IPS-18a (cell line): ENCODE measurements at regions not wholly inside any gene's neighbourhood (a gene's known extent, or its start where the extent isn't known, plus 50 kb on each side); places are given as distances from the start of the nearest gene placed in this dataset.

Experiments
- H3K27ac ChIP-seq: one replicate; pipeline ENCODE4 v1.5.1; 2013; ENCODE audit warnings: low read length
- H3K27me3 ChIP-seq: one replicate; pipeline ENCODE4 v1.6.1; 2013; ENCODE audit warnings: mild to moderate bottlenecking, low read length; ENCODE audit not compliant: control insufficient read depth, insufficient read depth
- H3K36me3 ChIP-seq: one replicate; pipeline ENCODE4 v1.6.1; 2013; ENCODE audit warnings: low read depth, low read length; ENCODE audit not compliant: control insufficient read depth
- H3K4me1 ChIP-seq: one replicate; pipeline ENCODE4 v1.6.1; 2013; ENCODE audit warnings: low read depth, low read length; ENCODE audit not compliant: control insufficient read depth
- H3K4me3 ChIP-seq: one replicate; pipeline ENCODE4 v1.5.1; 2013; ENCODE audit warnings: low read length
- H3K9ac ChIP-seq: one replicate; pipeline ENCODE4 v1.6.1; 2013; ENCODE audit warnings: mild to moderate bottlenecking, low read length, moderate library complexity
- H3K9me3 ChIP-seq: one replicate; pipeline ENCODE4 v1.6.1; 2013; ENCODE audit warnings: low read depth, low read length; ENCODE audit not compliant: control insufficient read depth

GRCh38 chr11:119886667-119887230, 157.7 kb upstream of the NECTIN1 start:
- Histone ChIP-seq H3K4me3 (no peak overlapping the region), H3K36me3 (no peaks in the 10 kb centered on the region), H3K27me3 (no peaks in the 10 kb centered on the region), H3K27ac (no peak overlapping the region), H3K4me1 (no peaks in the 10 kb centered on the region), H3K9me3 (no peaks in the 10 kb centered on the region), H3K9ac (no peak overlapping the region)

DNA sequence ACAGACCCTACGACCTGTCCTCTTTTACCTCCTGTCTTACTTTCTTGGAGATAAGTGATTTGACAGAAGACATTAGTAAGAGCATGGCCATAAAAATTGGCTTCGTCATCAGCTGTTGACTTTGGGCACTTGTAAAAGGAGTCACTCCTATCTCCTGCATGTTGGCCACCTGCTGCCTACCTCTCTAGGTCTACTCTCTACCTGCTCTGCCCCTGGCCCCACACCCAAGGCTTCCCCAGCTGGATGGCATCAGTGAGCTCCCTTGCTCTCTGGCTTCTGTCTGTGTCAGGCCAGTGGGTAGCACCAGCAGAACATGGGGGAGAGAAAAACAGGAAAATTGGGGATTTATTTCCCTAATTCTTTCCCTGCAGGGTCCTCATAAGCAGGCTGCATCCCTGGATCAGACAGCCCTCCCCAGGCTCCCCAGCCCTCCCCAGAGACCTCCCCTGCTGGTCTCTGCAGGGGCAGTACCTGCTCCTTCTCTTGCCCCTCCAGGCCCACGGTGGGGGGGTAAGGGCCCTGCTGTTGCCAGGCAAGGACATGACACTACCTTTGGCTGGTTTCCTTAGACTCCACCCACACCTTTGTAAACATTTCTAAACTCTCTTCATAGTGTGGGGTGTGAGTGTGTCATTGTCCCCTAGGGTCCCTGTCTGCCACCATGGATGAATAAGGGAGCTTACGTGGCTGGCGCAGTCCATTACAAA, 157.0 kb upstream of the NECTIN1 start:
- Histone ChIP-seq H3K9ac (no peak overlapping the region), H3K4me3 (no peak overlapping the region), H3K27me3 (no peaks in the 10 kb centered on the region), H3K4me1 (no peaks in the 10 kb centered on the region), H3K36me3 (no peaks in the 10 kb centered on the region), H3K9me3 (no peaks in the 10 kb centered on the region), H3K27ac (no peak overlapping the region)

GRCh38 chr11:119885067-119885466, 156.1 kb upstream of the NECTIN1 start:
- no peaks in the 10 kb centered on the region for H3K36me3 ChIP-seq
- H3K27me3 ChIP-seq = no peaks in the 10 kb centered on the region
- H3K4me1 ChIP-seq = peaks cover under 1% of the 10 kb centered on the region
- H3K4me3 ChIP-seq = no peak overlapping the region
- no peaks in the 10 kb centered on the region for H3K9me3 ChIP-seq
- H3K9ac ChIP-seq = no peak overlapping the region
- no peak overlapping the region for H3K27ac ChIP-seq

- no peak overlapping the region for H3K9ac ChIP-seq
- H3K36me3 ChIP-seq = no peaks in the 10 kb centered on the region
- H3K4me3 ChIP-seq = no peak overlapping the region
- no peaks in the 10 kb centered on the region for H3K27me3 ChIP-seq
- no peak overlapping the region for H3K27ac ChIP-seq
- H3K9me3 ChIP-seq = no peaks in the 10 kb centered on the region
- peaks cover 3% of the 10 kb centered on the region for H3K4me1 ChIP-seq
Observed at GRCh38 chr11:119882316-119882715, 153.3 kb upstream of the NECTIN1 start.

DNA sequence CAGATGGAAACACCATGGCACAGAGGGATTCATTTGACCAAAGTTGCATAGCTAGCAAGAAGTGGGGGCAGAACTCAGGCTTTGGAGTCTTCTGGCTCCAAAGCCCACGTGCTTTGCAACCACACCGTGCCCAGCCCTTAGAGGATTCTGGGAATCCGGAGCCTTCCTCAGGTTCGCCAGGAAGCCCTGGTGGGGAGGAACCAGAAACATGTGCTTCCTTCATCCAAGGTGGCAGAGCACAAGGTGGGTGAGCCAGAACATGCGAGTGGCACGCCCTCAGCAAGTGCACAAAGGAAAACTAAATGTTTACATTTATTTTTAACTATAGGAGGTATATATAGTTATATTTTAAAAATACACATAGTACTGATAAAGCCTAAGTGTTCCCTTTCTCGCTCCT, 151.9 kb upstream of the NECTIN1 start:
- Histone ChIP-seq H3K27ac (no peak overlapping the region), H3K27me3 (no peaks in the 10 kb centered on the region), H3K9me3 (no peaks in the 10 kb centered on the region), H3K4me3 (no peak overlapping the region), H3K4me1 (peaks cover 3% of the 10 kb centered on the region), H3K36me3 (no peaks in the 10 kb centered on the region), H3K9ac (no peak overlapping the region)

DNA sequence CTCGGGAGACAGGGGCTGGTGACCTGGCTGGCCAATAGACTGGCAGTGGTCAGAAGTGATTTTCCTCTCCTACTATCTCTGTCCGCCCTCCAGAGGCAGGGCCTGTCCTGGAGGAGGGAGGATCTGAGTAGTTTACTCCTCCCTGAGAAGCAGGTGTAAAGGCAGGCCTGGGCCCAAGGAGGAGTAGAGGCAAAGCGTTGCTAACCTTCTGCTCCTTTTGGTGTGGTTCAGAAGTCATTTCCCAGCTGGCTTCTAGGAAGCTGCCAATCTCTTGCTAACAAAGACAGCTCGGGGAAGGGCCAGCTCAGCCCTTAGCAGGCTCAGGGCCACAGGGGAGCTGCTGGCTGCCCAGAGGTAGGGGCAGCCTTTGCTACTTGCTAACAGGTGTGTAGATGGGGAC, 151.1 kb upstream of the NECTIN1 start:
- no peak overlapping the region for H3K9ac ChIP-seq
- H3K27me3 ChIP-seq = no peaks in the 10 kb centered on the region
- H3K36me3 ChIP-seq = no peaks in the 10 kb centered on the region
- H3K27ac ChIP-seq = no peak overlapping the region
- H3K4me3 ChIP-seq = no peak overlapping the region
- H3K4me1 ChIP-seq = peaks cover 3% of the 10 kb centered on the region
- no peaks in the 10 kb centered on the region for H3K9me3 ChIP-seq

- Histone ChIP-seq H3K9me3 (no peaks in the 10 kb centered on the region), H3K27me3 (no peaks in the 10 kb centered on the region), H3K36me3 (no peaks in the 10 kb centered on the region), H3K4me1 (peaks cover 3% of the 10 kb centered on the region), H3K4me3 (no peak overlapping the region), H3K9ac (no peak overlapping the region), H3K27ac (no peak overlapping the region)
Observed at GRCh38 chr11:119878990-119879389, 150.0 kb upstream of the NECTIN1 start.

- Histone ChIP-seq H3K9me3 (no peaks in the 10 kb centered on the region), H3K4me1 (peaks cover 3% of the 10 kb centered on the region), H3K27me3 (no peaks in the 10 kb centered on the region), H3K9ac (no peak overlapping the region), H3K4me3 (no peak overlapping the region), H3K27ac (no peak overlapping the region), H3K36me3 (no peaks in the 10 kb centered on the region)
Observed at GRCh38 chr11:119876841-119877240, 147.8 kb upstream of the NECTIN1 start.

DNA sequence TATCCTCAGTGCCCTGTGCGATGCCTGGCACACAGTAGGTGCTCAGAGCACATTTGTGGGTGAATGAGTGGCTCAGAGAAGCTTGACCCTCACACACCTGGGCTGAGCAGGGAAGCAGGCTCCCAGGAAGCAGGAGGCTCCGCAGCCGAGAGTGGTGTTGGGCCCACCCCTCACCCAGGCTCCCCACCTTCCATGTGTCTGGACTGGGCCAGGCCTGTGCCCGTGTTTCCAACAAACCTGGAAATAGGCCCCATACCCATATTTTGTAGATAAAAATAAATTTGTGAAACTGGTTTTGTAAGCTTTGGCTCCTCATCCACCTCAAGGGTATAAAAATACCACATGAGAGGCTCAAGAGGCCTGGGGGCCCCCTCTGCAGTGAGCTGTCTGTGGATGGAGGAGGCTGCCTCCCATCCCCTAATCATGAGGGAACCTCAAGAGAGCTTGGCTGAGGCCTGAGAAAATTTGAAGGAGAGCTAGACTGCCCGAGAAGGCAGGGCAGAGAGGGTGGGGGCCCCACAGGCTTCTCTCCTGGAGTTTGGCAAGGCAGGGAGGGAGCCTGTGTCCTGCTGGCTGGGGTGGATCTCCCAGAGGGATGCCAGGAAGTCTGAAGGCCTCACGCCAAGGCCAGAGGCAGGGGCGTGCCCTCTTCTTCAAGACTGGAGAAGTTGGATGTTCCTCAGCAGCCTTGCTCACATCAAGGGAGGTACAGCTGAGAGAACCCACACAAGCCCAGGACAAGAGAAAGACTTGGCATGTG, 147.0 kb upstream of the NECTIN1 start:
- no peaks in the 10 kb centered on the region for H3K36me3 ChIP-seq
- H3K9ac ChIP-seq = no peak overlapping the region
- no peaks in the 10 kb centered on the region for H3K9me3 ChIP-seq
- no peaks in the 10 kb centered on the region for H3K27me3 ChIP-seq
- no peak overlapping the region for H3K27ac ChIP-seq
- H3K4me3 ChIP-seq = no peak overlapping the region
- H3K4me1 ChIP-seq = peaks cover 3% of the 10 kb centered on the region

GRCh38 chr11:119874660-119875238, 145.7 kb upstream of the NECTIN1 start:
- Histone ChIP-seq H3K9me3 (no peaks in the 10 kb centered on the region), H3K9ac (no peak overlapping the region), H3K36me3 (no peaks in the 10 kb centered on the region), H3K4me1 (no peaks in the 10 kb centered on the region), H3K27ac (no peak overlapping the region), H3K27me3 (no peaks in the 10 kb centered on the region), H3K4me3 (no peak overlapping the region)

GRCh38 chr11:119873761-119874421, 144.9 kb upstream of the NECTIN1 start:
- Histone ChIP-seq H3K36me3 (no peaks in the 10 kb centered on the region), H3K27me3 (no peaks in the 10 kb centered on the region), H3K9ac (no peak overlapping the region), H3K9me3 (no peaks in the 10 kb centered on the region), H3K27ac (no peak overlapping the region), H3K4me1 (no peaks in the 10 kb centered on the region), H3K4me3 (no peak overlapping the region)
